GM19023 (cell line): ENCODE measurements at regions not wholly inside any gene's neighbourhood (a gene's known extent, or its start where the extent isn't known, plus 50 kb on each side); places are given as distances from the start of the nearest gene placed in this dataset.
A peak's percentile ranks its signal among the peaks of the same experiment; 100 is the strongest.
"Not testable (repeated sequence)": the region's sequence is repeated elsewhere in the genome, so short reads cannot be mapped to it uniquely, and the experiment has no call there.

ENCODE experiments used
- ATAC-seq: cut with Tn5 transposase; IDR thresholded peaks from one replicate; pipeline ENCODE4 v1.9.1; 2021; ENCODE audit warnings: mild to moderate bottlenecking, moderate library complexity; ENCODE audit not compliant: unreplicated experiment

DNA sequence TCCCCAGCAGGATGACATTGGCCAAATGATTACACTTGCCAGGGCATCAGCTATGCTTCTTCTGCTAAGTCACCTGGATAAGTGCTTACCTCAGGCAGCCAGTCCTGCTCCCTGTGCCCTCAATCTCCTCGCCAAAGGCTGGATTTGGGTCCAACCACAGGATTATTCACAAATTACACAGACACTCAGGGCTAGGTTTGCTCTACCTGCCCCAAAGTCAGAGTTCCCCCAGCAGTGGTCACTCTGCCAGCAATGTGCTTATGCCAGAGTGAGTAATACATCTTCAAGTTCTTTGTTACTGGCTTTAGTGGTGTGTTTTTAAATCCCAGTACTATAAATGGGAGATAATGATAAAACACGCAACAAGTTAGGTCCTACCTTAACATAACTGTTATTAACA is 189.7 kb upstream of the SEMA3D start:
- ATAC-seq, result no peak

DNA sequence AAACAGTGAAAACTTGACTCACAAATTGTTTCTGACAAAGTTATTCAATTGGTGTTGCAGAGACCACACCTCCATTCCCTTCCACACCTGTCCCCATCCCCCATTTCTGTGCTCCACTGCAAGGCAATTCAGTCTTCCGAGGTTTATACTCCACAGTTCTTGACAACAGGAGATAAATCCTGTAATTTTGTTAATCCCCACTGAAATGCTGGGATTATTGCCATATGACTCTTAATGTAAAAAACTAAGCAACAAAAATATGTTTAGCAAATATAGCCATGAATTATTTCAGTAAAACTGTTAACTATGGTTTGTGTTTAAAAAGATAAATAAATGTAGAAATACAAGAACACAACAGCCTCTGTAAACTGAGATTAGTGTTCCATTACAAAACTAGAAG is 170.1 kb upstream of the SEMA3D start:
- no peak for ATAC-seq

DNA sequence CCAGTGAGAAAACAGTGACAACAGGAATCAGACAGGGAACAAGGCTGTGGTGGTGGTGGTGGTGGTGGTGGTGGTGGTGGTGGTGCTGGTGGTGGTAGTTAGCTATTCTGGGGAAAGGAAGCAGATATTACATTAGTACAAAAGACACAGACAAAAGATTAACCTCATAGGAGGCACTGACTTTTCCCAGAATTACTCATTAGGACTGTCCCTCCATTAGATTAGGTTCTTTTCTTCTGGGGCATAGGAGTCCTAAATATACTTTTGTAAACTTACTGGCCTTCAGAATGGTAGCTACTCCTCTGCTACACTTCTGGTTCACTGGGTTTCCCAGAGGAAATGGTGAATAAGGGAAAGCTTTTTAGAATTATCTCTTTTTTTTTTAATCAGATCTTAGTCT is 156.6 kb upstream of the SEMA3D start:
- peak; percentile 70 for ATAC-seq

DNA sequence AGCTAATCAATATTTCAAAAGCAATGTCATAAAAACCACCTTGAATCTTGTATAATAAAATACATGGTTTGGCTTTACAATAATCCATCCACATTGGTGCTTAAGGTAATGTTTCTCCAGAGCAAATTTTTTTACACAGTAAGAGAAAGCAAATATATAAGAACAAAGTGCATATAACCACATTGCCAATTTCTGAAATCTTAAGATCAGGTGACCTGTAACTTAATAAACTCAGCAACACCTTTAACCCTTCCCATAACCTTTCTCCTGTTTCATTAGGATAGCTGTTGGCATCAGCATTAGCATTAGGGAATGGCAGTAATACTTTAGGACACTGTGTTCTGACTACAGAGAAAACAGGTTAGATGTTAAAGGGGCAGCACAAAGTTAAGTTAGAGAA is 155.9 kb upstream of the SEMA3D start:
- no peak for ATAC-seq

DNA sequence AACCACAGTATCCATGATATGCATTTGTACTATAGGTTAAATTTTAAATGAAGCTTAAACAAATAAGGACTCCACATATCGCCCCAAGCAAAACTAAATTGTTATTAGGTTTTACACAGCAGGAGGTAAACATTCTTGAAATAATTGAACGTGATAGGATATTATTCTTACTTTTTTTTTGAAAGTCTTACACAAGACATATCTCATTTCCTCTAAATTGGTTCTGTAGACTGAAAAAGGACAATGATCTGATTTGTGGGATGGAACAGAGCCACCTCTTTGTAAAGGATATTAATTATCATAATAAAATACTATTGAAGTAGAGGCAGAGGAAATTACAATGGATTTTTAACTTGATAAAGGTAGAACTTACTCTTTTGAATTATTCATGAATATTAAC is 155.1 kb upstream of the SEMA3D start:
- no peak for ATAC-seq

DNA sequence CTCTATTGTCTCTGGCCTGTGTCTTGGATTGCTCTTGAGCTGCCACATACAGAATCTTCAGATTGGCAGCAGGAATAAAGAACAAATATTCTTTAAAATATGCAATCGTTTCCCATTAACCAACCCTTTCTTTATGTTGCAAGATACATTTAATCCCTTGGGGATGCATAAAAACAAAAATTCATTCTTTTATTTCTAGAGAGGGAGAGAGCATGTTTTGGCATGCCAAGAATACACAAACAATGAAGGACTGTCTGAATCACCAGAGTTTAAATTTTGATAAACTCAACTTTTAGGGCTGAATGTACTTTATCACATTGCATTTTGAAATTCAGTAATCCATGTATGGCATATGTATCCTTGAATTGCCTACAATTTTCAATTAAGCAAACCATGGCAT is 154.3 kb upstream of the SEMA3D start:
- no peak for ATAC-seq

DNA sequence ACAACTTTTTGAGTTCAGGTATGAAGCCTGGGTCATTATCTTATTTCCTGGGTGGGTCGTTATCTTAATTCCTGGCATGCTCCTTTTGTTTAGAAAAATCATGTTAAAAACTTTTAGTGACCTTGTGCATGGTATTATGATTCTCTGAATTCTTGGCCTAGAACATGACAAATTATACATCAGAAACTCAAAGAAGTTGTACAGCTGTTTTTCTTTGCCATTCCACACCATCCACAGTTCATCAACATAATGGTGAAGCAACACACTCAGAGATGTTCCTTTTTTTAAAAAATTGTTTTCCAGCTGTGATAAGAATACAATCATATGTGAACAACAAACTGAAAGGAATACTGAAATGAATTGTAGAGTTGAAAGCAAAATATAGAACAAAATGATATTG is 149.2 kb upstream of the SEMA3D start:
- ATAC-seq, result no peak

DNA sequence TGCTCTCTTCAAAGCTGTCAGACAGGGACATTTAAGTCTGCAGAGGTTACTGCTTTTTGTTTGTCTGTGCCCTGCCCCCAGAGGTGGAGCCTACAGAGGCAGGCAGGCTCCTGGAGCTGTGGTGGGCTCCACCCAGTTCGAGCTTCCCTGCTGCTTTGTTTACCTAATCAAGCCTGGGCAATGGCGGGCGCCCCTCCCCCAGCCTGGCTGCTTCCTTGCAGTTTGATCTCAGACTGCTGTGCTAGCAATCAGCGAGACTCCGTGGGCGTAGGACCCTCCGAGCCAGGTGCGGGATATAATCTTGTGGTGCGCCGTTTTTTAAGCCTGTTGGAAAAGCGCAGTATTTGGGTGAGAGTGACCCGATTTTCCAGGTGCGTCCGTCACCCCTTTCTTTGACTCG is 148.3 kb upstream of the SEMA3D start:
- ATAC-seq, result not testable (repeated sequence)

DNA sequence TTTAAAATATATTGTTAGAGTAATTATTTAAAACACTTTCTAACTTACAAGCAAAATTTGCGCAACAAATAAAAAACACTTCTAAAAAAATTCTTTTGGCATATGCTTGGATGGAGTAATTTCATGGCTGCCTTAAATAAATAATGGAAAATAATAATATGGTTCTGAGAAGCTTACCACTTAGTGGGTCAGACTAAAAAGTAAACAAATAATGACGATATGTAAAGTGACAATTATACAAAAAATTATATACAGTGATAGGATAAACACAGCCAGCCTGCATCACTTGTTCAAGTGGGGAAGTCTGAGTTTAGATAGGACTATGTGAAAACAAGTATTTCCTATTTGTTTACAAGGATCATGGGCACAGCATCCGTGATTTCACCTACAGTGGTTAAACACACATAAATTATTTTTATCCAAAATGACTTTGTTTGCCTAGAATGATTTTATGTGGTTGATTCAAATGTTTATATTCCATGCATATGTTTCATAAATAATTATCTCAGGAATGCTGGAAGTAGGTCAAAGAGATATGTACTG is 141.7 kb upstream of the SEMA3D start:
- no peak for ATAC-seq

DNA sequence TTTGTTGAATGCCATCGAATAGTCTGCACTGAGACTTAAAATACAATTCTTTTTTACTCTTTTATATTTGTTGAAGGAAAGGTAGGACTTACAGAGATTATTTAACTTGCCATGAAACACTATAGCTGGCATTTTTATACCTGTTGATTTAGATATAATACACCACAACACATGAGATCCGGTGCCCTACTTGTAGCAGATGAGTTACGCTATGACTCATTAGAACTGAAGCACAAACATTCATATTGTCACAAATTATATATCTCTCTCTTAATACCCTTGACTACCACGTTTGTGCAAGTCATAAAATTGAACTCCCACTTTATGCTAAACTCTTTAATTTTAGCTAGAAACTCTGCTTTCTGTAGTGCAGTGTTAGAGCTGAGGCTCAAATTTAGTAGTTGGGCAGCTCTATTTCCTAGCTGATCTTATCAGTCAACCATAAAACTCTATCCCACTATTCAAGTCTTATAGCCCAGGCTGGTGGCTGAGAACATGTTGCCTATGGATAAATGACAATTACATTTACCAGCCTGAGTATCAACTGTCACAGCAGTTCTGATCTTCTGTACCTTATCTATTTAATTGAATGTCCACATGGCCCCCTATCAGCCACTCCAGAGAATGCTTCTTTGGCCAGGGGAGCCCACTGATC is 137.4 kb upstream of the SEMA3D start:
- no peak for ATAC-seq

DNA sequence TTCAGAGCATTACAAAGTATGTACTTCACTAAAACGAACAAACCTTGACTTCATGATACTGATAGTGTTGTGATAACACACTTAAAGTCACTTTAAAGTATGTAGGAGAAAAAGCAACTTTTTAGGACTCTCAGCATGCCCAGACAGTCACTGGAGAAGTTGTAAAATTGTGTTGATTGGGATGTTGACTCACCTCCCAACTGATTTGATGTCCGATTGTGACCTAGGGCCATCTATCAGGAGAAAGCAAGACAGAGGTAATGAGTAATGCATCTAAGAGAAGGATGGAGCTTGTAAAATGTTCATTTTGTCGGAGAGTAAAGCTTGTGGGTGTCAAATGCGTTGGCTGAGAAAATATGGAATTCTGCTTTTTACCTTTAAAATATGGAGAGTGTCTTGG is 135.4 kb upstream of the SEMA3D start:
- ATAC-seq, result no peak

DNA sequence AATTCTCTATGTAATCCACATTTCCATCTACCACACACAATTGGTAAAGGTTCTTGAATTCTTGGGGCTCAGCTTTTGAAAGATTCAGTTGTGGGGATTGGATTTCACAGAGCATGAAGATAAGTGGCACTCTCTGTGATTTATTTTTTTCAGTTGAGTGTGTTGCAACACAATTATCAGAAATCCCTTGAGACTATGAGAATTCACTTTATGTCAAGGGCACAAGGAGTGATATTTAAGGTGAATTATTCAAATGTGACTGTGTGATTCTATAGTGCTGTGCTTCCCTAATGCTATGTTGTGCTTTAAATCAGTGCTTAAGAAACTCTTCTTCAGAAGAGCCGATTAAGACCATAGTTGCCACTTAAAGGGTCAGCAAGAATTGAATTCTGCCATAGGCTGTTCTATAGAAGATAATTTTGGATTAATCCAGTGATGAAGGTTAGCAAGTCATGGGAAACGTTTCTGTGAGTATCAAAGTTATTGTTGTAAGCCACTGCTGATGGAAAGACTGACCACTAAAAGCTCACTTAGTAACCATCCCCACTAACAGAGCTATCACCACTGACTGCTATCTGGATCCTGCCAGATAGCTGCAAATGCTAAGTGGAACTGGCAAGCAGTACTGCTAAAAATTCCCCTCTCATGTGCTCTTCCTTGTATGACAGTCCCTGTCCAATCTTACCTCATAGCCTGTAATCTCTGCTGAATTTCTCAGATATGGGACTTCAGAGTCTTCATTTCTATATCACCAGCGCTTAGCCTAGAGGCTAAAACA is 134.0 kb upstream of the SEMA3D start:
- ATAC-seq, result no peak

DNA sequence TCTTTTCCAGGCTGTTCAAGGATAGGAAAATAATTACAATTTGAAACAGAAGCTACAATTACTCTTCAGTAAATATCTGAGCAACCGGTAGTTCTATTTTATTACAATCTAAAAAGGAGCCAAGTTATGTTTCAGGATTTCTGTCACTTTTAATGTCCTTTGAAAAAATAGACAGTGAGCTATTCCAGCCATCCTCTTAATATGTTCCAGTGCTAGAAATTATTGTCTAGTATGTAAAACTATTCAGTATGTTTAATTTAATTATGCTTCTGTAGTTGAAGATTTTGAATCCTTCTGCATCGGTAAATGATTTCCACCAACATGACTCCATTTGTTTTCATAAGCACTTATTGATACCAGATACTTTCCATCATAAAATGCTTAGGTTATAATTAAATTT is 129.6 kb upstream of the SEMA3D start:
- ATAC-seq, result no peak

DNA sequence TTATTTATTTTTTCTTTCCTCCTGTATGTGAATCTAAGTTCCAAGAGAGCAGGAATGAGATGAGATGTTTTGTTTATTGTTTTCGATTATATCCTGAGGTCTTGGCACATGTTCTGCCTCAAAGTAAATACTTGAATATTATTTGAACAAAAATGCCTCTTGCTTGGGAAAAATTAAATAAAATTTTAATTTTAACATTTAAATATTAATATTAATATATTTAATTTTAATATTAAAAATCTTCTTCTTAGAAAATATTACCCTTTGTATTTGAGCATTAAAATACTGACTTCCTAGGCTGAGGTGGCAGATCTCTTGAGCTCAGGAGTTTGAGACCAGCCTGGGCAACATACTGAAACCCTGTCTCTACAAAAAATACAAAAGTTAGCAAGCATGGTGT is 123.4 kb upstream of the SEMA3D start:
- ATAC-seq, result no peak

DNA sequence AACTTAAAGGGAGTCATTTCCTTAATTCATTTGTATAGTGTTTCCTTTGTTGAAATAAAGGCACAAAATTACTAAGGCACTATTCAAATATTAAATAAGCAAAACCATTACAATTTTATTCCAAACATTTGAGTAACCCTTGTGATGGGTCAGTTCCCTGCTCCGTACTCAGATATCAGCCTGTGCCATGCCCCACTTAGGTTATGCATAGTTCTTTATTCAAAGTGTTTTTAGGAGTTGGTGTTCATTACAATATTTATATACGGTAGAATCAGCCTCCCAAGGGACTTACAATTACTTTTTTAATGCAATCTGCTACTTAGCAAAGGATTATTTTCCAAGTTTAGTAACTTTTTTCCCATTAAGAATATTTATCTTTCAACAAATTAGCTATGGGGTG is 119.3 kb upstream of the SEMA3D start:
- no peak for ATAC-seq

DNA sequence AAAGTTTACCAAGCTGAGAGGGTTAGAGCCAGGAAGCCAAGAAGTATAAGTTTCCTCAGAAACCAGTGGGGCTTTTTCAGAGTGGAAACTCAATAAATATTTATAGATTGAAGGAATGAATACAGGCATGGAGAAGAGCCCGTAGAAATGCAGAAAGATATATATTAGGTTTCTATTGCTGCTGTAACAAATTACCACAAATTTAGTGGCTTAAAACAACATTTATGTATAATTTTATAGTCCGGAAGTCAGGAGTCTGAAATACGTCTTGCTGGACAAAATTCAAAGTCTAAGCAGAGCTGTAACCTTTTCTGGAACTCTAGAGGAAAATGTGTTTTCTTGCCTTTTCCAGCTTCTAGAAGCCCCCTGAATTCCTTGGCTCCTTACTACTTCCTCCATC is 107.3 kb upstream of the SEMA3D start:
- ATAC-seq, result no peak

DNA sequence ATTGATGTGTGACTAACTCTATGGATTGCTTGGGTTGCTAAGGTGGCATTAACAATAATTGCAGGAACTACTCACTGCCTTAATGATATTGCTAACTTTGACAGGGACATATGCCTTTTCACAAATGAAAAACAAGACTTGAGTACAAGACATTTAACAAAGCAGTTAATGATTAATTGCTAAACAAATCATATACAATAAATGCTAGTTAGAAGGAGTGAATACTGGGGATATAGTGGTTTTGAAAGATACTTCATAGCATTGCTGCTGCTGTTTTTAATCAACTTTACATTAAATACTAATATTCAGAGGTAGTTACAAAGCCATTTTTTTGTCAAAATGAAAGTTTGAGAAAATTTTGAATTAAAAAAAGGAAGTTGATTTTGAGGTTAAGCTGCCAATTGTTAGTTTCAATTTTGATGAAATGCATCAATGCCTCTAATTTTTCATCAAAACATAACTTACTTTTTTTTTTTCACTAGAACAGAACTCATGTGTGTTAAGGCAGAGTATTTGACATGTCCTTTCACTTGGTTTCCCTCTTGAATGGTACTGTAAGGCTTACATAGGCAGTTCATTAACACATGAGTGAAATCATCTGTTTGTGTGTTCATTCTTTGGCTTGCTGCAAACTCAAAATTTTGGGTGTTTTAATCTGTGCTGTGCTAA is 106.2 kb upstream of the SEMA3D start:
- no peak for ATAC-seq

DNA sequence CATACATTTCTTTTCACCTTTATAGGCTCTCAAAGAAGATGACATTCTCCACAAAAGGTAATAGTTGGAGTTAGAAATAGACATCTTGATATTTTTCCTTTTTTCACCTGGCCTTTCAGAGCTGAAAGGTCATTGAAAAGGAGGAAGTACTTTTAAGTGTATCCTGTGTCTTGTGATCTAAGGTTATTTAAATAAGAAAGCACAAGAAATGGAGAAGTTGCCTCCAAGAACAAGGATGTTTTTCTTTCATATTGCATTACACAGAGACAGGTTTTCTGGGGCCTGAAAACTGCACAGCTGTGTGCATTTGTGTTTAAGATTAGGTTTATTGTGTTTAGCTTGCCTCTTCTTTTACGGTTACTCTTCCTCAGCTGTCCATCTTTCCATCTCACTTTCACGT is 103.4 kb upstream of the SEMA3D start:
- ATAC-seq, result no peak

DNA sequence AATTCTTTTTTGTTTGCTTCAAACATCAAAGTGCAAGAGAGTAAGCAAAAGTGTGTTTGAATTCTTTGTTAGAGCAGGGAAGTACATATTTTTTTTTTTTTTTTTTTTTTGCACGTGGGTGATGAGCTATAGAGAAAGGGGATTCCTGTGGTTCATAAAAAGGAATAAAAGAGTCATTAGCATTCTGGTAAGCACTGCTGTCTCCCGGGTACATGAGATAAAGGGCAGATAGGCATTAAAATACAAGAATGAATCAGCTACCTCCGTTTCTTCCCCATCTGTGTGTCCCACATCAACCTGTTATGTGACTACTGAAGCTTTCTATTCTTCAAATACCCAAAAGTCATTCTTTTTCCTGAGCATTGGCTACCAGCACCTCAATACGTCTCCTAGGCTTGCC is 102.4 kb upstream of the SEMA3D start:
- ATAC-seq, result no peak

DNA sequence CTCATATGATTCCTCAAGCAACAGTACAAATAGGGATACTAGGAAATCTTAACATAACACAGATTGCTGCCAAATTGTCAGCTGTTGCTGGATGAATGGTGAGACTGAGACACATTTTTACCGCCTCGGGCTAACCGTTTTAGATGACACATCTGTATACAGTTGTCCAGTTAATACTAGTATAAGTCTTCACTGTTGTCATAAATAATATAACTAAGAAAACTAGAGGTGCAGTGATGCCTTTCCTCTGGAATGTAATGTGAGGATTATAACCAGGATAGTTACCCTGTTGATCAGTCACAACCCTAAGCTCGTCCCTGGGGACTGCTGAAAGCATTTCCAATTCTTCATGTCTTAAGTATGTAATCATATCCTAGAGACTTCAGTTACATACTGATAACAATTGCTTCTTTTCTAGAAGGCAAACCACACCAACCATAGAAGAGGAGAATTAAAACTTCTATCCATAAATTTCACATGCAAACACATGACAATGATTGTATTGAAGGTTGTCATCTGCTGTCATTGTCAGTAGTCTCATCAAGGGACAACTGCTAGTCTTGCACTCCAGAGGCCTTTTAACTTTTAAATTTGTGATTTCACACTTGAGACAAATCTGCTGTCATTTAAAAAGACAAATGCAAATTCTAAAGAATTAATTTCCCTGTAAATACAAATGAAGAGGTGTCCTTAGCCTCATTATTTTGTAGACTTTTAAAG is 100.4 kb upstream of the SEMA3D start:
- no peak for ATAC-seq

DNA sequence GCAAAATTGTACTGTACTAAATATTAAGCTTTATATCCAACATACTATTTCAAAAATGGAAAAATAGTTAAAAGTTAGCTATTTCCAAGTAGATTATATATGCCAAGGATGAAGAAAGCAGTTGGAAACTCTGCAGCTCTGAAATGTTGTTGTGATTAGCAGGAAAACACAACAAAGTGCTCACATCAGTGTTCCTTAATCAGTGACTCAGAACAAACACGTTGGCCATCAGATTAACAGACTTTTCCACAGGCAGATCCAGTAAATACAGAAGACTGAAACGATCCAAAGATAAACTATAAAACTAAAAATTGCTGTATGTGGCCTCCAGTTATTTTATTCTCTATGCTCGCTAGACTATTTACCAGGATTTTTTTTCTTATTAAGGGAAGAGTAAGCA is 99.6 kb upstream of the SEMA3D start:
- ATAC-seq, result no peak
